PC-3 (cell line): ENCODE measurements at regions not wholly inside any gene's neighbourhood (a gene's known extent, or its start where the extent isn't known, plus 50 kb on each side); places are given as distances from the start of the nearest gene placed in this dataset.

ENCODE experiments used
- EZH2phosphoT487 ChIP-seq: fragments of 300-600 bp; sonication (generic); IDR thresholded peaks from 2 replicates; pipeline ENCODE4 v1.6.1; 2018; ENCODE audit warnings: mild to moderate bottlenecking, antibody characterized with exemption, low read length, borderline replicate concordance
- TF ChIP-seq, protein P1 (sequence below): fragments of 300-600 bp; sonication (generic); conservative IDR thresholded peaks from 2 replicates; pipeline ENCODE4 v1.5.1; 2017; ENCODE audit warnings: antibody characterized with exemption, low read depth, mild to moderate bottlenecking, low read length

DNA sequence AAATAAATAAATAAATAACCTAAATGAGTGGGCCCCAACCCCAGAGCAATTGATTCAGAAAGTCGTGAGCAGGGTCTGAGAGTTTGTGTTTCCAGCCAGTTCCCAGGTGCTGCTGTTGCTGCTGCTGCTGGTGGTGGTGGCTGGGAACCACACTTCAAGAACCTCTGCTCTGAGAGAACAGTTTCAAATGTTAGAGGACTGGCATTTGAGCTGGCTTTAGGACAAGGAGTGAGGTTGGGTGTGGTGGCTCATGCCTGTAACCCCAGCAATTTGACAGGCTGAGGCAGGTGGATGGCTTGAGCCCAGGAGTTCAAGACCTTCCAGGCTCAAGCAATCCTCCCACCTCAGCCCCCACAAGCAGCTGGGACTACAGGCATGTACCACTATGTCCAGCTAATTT, 123.1 kb upstream of the UBE2E1 start:
- TF ChIP-seq, protein P1, sequence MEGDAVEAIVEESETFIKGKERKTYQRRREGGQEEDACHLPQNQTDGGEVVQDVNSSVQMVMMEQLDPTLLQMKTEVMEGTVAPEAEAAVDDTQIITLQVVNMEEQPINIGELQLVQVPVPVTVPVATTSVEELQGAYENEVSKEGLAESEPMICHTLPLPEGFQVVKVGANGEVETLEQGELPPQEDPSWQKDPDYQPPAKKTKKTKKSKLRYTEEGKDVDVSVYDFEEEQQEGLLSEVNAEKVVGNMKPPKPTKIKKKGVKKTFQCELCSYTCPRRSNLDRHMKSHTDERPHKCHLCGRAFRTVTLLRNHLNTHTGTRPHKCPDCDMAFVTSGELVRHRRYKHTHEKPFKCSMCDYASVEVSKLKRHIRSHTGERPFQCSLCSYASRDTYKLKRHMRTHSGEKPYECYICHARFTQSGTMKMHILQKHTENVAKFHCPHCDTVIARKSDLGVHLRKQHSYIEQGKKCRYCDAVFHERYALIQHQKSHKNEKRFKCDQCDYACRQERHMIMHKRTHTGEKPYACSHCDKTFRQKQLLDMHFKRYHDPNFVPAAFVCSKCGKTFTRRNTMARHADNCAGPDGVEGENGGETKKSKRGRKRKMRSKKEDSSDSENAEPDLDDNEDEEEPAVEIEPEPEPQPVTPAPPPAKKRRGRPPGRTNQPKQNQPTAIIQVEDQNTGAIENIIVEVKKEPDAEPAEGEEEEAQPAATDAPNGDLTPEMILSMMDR = no peak
- no peak for TF ChIP-seq EZH2phosphoT487
